ENCODE measurements at regions not wholly inside any gene's neighbourhood (a gene's known extent, or its start where the extent isn't known, plus 50 kb on each side); places are given as distances from the start of the nearest gene placed in this dataset.

DNA sequence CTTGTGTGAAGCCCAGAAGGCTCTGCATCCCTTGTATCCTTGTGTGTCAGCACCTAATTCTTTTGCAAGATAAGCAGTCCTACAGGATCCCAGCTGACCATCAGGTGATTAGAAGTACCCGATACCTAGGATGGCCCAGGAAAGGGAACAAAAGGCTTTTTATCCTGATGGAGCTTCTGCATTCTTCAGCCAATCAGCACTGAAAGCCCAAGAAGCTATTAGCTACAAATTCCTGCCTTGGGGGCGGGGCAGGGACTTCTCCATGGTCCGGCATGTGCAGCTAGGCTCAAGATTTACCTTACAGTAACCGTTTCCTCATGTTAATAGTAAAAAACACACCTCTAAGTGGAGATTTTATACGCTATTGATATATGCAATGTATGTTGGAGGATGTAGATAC is 264.6 kb upstream of the THUMPD2 start:
- Mint-ChIP-seq H3K36me3 (ENCODE audit: low read depth) (peaks cover 3% of the 10 kb centered on the region), H3K27me3 (ENCODE audit: insufficient read depth) (no peaks in the 10 kb centered on the region), H3K4me3 (no peak overlapping the region), H3K9me3 (no peaks in the 10 kb centered on the region), H3K4me1 (ENCODE audit: low read depth) (no peaks in the 10 kb centered on the region), H3K27ac (no peak overlapping the region)
- intact Hi-C loops (cut with micrococcal nuclease) = no loop called here
- no peak for DNase-seq (ENCODE audit: low spot score)

GRCh38 chr2:40043191-40043590 is 264.1 kb upstream of the THUMPD2 start:
- intact Hi-C loops (cut with micrococcal nuclease) = no loop called here
- Mint-ChIP-seq H3K27ac (no peak overlapping the region), H3K36me3 (ENCODE audit: low read depth) (peaks cover 3% of the 10 kb centered on the region), H3K9me3 (no peaks in the 10 kb centered on the region), H3K4me3 (no peak overlapping the region), H3K27me3 (ENCODE audit: insufficient read depth) (no peaks in the 10 kb centered on the region), H3K4me1 (ENCODE audit: low read depth) (no peaks in the 10 kb centered on the region)
- DNase-seq (ENCODE audit: low spot score) = no peak

- H3K27ac Mint-ChIP-seq = no peak overlapping the region
- intact Hi-C loops (cut with micrococcal nuclease) = no loop called here
- no peaks in the 10 kb centered on the region for H3K4me1 Mint-ChIP-seq (ENCODE audit: low read depth)
- no peak for DNase-seq (ENCODE audit: low spot score)
- peaks cover 3% of the 10 kb centered on the region for H3K36me3 Mint-ChIP-seq (ENCODE audit: low read depth)
- H3K27me3 Mint-ChIP-seq (ENCODE audit: insufficient read depth) = no peaks in the 10 kb centered on the region
- H3K9me3 Mint-ChIP-seq = no peaks in the 10 kb centered on the region
- H3K4me3 Mint-ChIP-seq = no peak overlapping the region
These were observed 262.6 kb upstream of the THUMPD2 start for GRCh38 chr2:40041422-40042382.

DNA sequence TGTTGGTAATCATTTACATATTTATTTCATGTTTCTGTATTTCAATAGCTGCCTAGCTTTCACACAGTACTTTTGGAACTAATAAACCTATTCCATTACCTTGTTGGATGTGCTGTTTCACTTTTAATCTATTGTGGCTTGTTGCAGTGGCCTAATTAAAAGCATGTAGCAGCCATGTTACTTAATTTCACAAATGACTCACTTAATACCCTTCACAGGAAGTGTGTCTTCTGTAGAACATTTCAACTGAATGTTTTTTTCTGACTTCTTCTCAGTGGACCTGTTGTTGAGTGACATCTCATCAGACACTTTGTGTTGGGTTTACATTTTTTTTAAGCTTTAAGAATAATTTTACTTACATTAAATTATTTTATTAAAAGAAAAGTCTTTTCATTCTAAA is 260.5 kb upstream of the THUMPD2 start:
- no peak for DNase-seq (ENCODE audit: low spot score)
- peaks cover 1% of the 10 kb centered on the region for H3K9me3 Mint-ChIP-seq
- H3K4me3 Mint-ChIP-seq = no peak overlapping the region
- H3K27ac Mint-ChIP-seq = no peak overlapping the region
- no peaks in the 10 kb centered on the region for H3K4me1 Mint-ChIP-seq (ENCODE audit: low read depth)
- intact Hi-C loops (cut with micrococcal nuclease) = no loop called here
- H3K27me3 Mint-ChIP-seq (ENCODE audit: insufficient read depth) = no peaks in the 10 kb centered on the region
- H3K36me3 Mint-ChIP-seq (ENCODE audit: low read depth) = no peaks in the 10 kb centered on the region

DNA sequence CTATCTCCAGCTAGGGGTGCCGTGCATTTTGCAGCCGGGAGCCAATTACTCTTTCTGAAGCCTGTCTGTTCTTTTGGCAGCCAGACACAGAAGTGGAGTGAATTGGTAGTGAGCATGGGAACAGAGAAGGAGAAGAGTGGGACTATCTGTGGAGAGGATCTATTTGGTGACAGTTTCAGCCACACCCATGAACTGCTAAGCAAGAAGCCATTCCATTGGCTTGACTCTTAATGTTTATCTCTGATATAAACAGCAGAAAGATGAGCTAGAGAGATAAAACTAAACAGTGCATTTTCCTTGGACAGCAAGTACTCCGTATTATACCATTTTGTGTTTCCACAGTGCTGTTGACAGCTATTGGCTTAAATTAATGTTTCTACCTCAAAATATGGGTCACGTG is 259.6 kb upstream of the THUMPD2 start:
- intact Hi-C loops (cut with micrococcal nuclease) = no loop called here
- no peaks in the 10 kb centered on the region for H3K4me1 Mint-ChIP-seq (ENCODE audit: low read depth)
- H3K4me3 Mint-ChIP-seq = no peak overlapping the region
- no peak overlapping the region for H3K27ac Mint-ChIP-seq
- no peaks in the 10 kb centered on the region for H3K27me3 Mint-ChIP-seq (ENCODE audit: insufficient read depth)
- H3K9me3 Mint-ChIP-seq = peaks cover 4% of the 10 kb centered on the region
- DNase-seq (ENCODE audit: low spot score) = no peak
- no peaks in the 10 kb centered on the region for H3K36me3 Mint-ChIP-seq (ENCODE audit: low read depth)

GRCh38 chr2:40037303-40037702 is 258.2 kb upstream of the THUMPD2 start:
- H3K9me3 Mint-ChIP-seq = peaks cover 11% of the 10 kb centered on the region
- H3K27ac Mint-ChIP-seq = no peak overlapping the region
- no peak for DNase-seq (ENCODE audit: low spot score)
- H3K27me3 Mint-ChIP-seq (ENCODE audit: insufficient read depth) = no peaks in the 10 kb centered on the region
- intact Hi-C loops (cut with micrococcal nuclease) = no loop called here
- no peaks in the 10 kb centered on the region for H3K36me3 Mint-ChIP-seq (ENCODE audit: low read depth)
- H3K4me3 Mint-ChIP-seq = no peak overlapping the region
- peaks cover 9% of the 10 kb centered on the region for H3K4me1 Mint-ChIP-seq (ENCODE audit: low read depth)

DNA sequence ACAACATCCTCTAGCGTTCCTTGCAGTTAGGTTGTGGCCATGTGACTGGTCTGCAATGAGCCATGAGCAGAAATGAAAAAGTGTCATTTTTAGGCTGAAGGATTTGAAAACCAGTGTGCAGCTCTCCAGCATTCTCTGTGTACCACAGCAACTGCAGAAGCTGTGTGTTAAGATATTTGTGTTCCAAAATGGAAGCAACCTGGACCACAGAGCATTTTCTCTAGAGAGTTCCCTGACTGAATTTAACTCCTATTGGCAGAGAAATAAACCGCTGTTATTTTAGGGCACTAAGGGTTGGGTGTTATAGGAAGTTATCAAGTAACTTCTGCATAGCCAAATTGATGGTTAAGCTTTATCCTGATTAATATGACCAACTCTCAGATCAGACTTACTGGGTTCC is 257.2 kb upstream of the THUMPD2 start:
- intact Hi-C loops (cut with micrococcal nuclease) = no loop called here
- Mint-ChIP-seq H3K27me3 (ENCODE audit: insufficient read depth) (no peaks in the 10 kb centered on the region), H3K4me3 (no peak overlapping the region), H3K9me3 (peaks cover 11% of the 10 kb centered on the region), H3K4me1 (ENCODE audit: low read depth) (peaks cover 9% of the 10 kb centered on the region), H3K36me3 (ENCODE audit: low read depth) (no peaks in the 10 kb centered on the region), H3K27ac (no peak overlapping the region)
- no peak for DNase-seq (ENCODE audit: low spot score)

DNA sequence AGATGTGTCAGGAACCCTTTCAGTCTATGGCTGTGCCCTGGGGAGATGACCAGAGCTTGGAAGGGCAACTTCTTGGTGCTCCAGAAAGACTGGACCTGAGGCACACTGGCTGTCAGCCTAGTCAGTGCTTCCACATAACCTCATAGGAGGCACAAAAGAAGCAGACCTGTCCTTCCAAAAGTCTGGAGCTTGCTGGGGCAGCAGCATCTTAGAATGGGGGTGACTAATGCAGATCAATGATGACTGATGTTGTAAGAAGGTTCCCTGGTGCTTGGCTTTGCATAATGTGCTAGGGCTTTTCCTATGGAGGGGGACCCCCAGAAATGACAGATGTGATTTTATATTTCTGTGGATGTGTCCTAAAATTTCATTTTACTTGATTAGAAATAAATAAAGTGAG is 255.7 kb upstream of the THUMPD2 start:
- peaks cover 12% of the 10 kb centered on the region for H3K9me3 Mint-ChIP-seq
- no peak for DNase-seq (ENCODE audit: low spot score)
- H3K4me3 Mint-ChIP-seq = no peak overlapping the region
- intact Hi-C loops (cut with micrococcal nuclease) = loop anchor here (5.0 kb wide), 1 partner anchor 122 kb away; no protein-coding TSS in a partner anchor
- H3K36me3 Mint-ChIP-seq (ENCODE audit: low read depth) = no peaks in the 10 kb centered on the region
- H3K27ac Mint-ChIP-seq = no peak overlapping the region
- no peaks in the 10 kb centered on the region for H3K27me3 Mint-ChIP-seq (ENCODE audit: insufficient read depth)
- peaks cover 9% of the 10 kb centered on the region for H3K4me1 Mint-ChIP-seq (ENCODE audit: low read depth)

- no peaks in the 10 kb centered on the region for H3K27me3 Mint-ChIP-seq (ENCODE audit: insufficient read depth)
These were observed 255.1 kb upstream of the THUMPD2 start for GRCh38 chr2:40034198-40034597.

DNA sequence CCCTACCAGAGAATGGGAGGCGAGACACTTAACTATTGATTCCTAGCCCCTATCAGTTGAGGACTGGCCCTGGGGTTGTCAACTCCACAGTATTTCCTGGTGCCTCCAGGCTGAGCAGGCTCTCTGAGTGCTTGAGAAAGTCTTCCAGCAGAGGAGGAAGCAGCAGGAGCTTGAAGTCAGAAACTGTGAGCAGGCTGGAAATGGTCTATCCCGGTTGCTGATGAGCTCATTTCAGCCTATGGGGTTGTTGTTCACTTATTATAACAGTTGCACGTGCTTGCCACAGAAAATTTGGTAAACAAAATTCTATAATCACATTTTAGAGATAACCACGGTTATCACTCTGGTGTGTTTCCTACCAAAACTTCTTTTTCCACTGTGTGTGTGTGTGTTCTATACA is 254.7 kb upstream of the THUMPD2 start:
- Mint-ChIP-seq H3K4me3 (no peak overlapping the region), H3K4me1 (ENCODE audit: low read depth) (peaks cover 9% of the 10 kb centered on the region), H3K9me3 (peaks cover 14% of the 10 kb centered on the region), H3K27me3 (ENCODE audit: insufficient read depth) (no peaks in the 10 kb centered on the region), H3K27ac (no peak overlapping the region), H3K36me3 (ENCODE audit: low read depth) (no peaks in the 10 kb centered on the region)
- DNase-seq (ENCODE audit: low spot score) = no peak
- intact Hi-C loops (cut with micrococcal nuclease) = loop anchor here (2.0 to 5.0 kb wide), 3 partner anchors 37 to 121 kb away; no protein-coding TSS in a partner anchor

More at GRCh38 chr2:40034198-40034597, 255.1 kb upstream of the THUMPD2 start:
- peaks cover 9% of the 10 kb centered on the region for H3K4me1 Mint-ChIP-seq (ENCODE audit: low read depth)
- H3K27ac Mint-ChIP-seq = no peak overlapping the region
- intact Hi-C loops (cut with micrococcal nuclease) = loop anchor here (5.0 kb wide), 1 partner anchor 122 kb away; no protein-coding TSS in a partner anchor
- no peak overlapping the region for H3K4me3 Mint-ChIP-seq
- H3K9me3 Mint-ChIP-seq = peaks cover 14% of the 10 kb centered on the region
- no peak for DNase-seq (ENCODE audit: low spot score)
- H3K36me3 Mint-ChIP-seq (ENCODE audit: low read depth) = no peaks in the 10 kb centered on the region

DNA sequence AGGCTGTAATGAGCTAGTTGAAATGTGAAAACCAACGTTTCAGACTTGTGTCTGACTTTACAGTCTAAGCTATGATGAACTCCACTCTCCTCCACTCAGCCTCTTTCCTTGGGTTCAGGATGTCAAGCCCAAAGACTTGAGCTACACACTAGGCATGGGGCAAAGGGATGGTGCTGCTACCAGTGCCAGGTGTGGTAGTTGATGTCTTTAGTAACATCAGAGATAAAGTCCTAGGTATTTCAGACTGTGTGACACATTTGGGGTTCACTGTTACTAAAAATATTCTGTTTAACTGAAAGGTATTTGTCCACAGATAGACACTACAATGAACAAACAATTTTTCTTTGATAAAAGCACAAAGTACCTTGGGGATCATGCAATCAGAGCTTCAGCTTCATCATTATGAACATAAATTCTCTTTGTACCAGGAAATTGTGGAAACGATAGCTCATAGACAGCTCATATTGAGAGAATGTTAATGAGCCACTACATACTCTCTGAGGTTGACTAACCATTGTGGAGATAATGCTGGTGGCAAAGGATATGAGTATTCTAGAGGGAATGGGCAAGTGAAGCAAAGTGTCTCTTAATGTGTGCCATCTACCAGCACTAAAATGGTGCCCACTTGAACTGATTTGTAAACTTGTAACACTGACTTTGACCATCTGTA is 253.7 kb upstream of the THUMPD2 start:
- peak overlapping the region; percentile 54 for H3K27ac Mint-ChIP-seq
- H3K9me3 Mint-ChIP-seq = peaks cover 14% of the 10 kb centered on the region
- H3K4me1 Mint-ChIP-seq (ENCODE audit: low read depth) = peaks cover 9% of the 10 kb centered on the region
- intact Hi-C loops (cut with micrococcal nuclease) = loop anchor here (2.0 to 5.0 kb wide), 3 partner anchors 36 to 120 kb away; no protein-coding TSS in a partner anchor
- no peak for DNase-seq (ENCODE audit: low spot score)
- H3K36me3 Mint-ChIP-seq (ENCODE audit: low read depth) = no peaks in the 10 kb centered on the region
- no peak overlapping the region for H3K4me3 Mint-ChIP-seq
- H3K27me3 Mint-ChIP-seq (ENCODE audit: insufficient read depth) = no peaks in the 10 kb centered on the region

- no peaks in the 10 kb centered on the region for H3K36me3 Mint-ChIP-seq (ENCODE audit: low read depth)
- peaks cover 14% of the 10 kb centered on the region for H3K9me3 Mint-ChIP-seq
- H3K4me3 Mint-ChIP-seq = no peak overlapping the region
- no peaks in the 10 kb centered on the region for H3K27me3 Mint-ChIP-seq (ENCODE audit: insufficient read depth)
- peaks cover 9% of the 10 kb centered on the region for H3K4me1 Mint-ChIP-seq (ENCODE audit: low read depth)
- no peak for DNase-seq (ENCODE audit: low spot score)
- H3K27ac Mint-ChIP-seq = no peak overlapping the region
- intact Hi-C loops (cut with micrococcal nuclease) = loop anchor here (5.0 kb wide), 1 partner anchor 118 kb away; no protein-coding TSS in a partner anchor
These were observed 251.5 kb upstream of the THUMPD2 start for GRCh38 chr2:40030456-40030975.
